PFSK-1 (cell line): ENCODE measurements at regions not wholly inside any gene's neighbourhood (a gene's known extent, or its start where the extent isn't known, plus 50 kb on each side); places are given as distances from the start of the nearest gene placed in this dataset.

ENCODE experiments used
- FOXP2 ChIP-seq: optimal IDR thresholded peaks from 2 replicates; pipeline ENCODE3; 2011; ENCODE audit warnings: borderline replicate concordance, control low read depth, inconsistent platforms; ENCODE audit not compliant: insufficient read depth; ENCODE audit errors: extremely low read length, extremely low read depth
- POLR2AphosphoS5 ChIP-seq: IDR thresholded peaks from 2 replicates; pipeline ENCODE4 v1.6.1; 2012; ENCODE audit warnings: low read depth, mild to moderate bottlenecking, control low read depth, low read length, moderate library complexity
- SIN3A ChIP-seq: IDR thresholded peaks from 2 replicates; pipeline ENCODE4 v1.6.1; 2012; ENCODE audit warnings: mild to moderate bottlenecking, low read length, moderate library complexity, borderline replicate concordance; ENCODE audit not compliant: insufficient read depth
- TAF1 ChIP-seq: IDR thresholded peaks from 2 replicates; pipeline ENCODE4 v1.6.1; 2012; ENCODE audit warnings: low read length, control low read depth, borderline replicate concordance; ENCODE audit not compliant: insufficient read depth
- TF ChIP-seq, protein P1 (sequence below), 2 experiments: IDR thresholded peaks; 2 replicates each; pipeline versions ENCODE4 v1.6.1 to v1.8.0; 2011 to 2012; ENCODE audit warnings: low read depth in 2 of 2, low read length in 2 of 2, control low read depth in 1 of 2, inconsistent platforms in 1 of 2, mild to moderate bottlenecking in 1 of 2, moderate library complexity in 1 of 2; ENCODE audit not compliant: insufficient read depth in 1 of 2

DNA sequence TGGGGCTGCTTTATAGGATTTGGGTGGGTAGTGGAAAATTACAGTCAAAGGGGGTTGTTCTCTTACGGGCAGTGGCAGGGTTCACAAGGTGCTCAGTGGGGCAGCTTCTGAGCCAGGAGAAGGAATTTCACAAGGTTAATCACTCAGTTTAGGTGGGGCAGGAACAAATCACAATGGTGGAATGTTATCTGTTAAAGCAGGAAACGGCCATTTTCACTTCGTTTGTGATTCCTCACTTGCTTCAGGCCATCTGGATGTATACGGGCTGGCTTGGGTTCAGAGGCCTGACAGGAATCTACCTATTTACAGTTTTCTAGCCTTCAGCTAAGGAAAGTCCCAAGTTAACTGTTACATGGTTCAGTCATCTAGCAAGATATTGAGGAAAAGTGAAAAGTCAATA is 1003.5 kb downstream of the STPG2 start:
- TF ChIP-seq POLR2AphosphoS5, result no peak
- no peak for TF ChIP-seq FOXP2
- TF ChIP-seq, protein P1, sequence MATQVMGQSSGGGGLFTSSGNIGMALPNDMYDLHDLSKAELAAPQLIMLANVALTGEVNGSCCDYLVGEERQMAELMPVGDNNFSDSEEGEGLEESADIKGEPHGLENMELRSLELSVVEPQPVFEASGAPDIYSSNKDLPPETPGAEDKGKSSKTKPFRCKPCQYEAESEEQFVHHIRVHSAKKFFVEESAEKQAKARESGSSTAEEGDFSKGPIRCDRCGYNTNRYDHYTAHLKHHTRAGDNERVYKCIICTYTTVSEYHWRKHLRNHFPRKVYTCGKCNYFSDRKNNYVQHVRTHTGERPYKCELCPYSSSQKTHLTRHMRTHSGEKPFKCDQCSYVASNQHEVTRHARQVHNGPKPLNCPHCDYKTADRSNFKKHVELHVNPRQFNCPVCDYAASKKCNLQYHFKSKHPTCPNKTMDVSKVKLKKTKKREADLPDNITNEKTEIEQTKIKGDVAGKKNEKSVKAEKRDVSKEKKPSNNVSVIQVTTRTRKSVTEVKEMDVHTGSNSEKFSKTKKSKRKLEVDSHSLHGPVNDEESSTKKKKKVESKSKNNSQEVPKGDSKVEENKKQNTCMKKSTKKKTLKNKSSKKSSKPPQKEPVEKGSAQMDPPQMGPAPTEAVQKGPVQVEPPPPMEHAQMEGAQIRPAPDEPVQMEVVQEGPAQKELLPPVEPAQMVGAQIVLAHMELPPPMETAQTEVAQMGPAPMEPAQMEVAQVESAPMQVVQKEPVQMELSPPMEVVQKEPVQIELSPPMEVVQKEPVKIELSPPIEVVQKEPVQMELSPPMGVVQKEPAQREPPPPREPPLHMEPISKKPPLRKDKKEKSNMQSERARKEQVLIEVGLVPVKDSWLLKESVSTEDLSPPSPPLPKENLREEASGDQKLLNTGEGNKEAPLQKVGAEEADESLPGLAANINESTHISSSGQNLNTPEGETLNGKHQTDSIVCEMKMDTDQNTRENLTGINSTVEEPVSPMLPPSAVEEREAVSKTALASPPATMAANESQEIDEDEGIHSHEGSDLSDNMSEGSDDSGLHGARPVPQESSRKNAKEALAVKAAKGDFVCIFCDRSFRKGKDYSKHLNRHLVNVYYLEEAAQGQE (IDR thresholded peaks at IDR 0.05; ENCODE audit: insufficient read depth in 1 of 2, low read depth in 2 of 2, low read length in 2 of 2), result no peak
- no peak for TF ChIP-seq TAF1
- no peak for TF ChIP-seq SIN3A

DNA sequence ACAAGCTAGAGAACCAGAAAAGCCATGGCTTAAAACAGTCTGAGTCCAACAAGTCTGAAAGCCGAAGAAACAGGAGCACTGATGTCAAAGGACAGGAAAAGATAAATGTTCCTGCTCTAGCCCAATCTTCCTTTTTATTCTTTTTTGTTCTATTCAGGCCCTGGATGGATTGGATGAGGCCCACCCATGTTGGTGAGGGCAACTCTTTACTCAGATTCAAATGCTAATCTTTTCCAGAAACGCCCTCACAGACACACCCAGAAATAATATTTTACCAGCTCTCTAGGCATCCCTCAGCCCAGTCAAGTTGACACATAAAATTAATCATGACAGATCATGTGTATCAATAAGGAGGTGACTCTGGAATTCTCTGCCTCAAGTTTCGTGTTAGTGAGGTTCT is 1002.7 kb downstream of the STPG2 start:
- TF ChIP-seq FOXP2 (no peak), POLR2AphosphoS5 (no peak), SIN3A (no peak), TAF1 (no peak)
- TF ChIP-seq, protein P1 (IDR thresholded peaks at IDR 0.05; ENCODE audit: insufficient read depth in 1 of 2, low read depth in 2 of 2, low read length in 2 of 2), result no peak

DNA sequence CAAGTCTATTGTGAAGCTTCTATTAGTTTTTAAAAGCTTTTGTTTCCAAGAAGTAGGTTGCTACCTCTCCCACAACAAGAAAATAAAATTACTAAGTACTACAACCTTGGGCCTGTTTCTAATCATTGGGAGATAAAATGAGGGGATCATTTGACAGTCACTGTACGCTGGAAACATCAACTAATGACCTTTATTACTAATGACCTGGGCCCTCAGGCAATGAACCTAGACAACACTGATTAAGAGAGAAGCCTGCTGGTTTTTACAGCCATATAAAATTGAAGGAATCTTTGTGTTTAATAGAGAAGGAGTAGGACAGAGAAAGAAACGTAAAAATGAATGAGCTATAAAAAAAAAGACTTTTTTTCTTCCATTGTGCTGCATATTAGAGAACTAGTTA is 1000.9 kb downstream of the STPG2 start:
- TF ChIP-seq POLR2AphosphoS5 (no peak), TAF1 (no peak)

DNA sequence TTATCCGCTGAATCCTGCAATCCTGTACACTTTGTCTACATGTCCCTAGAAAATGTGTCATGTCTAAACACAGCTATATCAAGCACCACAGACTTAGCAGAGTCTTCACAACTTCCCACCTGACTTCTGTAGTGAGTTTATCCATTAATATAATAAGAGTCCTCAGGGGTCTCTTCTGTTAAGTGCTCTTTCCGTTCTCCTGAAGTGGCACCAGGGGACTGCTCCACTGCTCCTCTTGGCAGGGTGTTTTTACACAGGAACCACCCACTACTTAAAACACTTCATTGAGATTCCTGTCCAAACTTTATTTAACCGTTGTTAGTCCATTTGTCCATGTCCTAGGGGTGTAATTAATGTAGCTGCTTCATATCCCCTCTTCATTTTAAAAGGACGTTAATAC is 1000.4 kb downstream of the STPG2 start:
- TF ChIP-seq FOXP2, result no peak

DNA sequence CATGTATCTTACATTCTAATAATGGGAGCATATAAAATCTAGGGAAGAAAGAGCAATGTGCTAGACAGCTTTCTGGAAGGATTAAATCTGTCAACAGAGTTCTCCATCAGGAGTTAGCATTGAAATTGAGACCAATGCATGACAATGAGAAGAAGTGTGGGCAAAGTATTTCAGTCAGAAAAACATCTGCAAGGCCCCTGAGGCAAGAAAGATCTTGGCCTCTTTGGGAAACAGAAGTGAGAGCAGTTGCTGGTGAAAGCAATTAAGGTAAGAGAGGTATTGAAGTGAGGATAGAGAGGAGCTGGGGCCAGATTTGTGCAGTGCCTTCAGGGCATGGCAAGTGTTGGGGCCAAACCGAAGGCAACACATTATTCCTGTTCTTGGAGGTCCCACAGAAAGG is 999.1 kb downstream of the STPG2 start:
- TF ChIP-seq SIN3A (no peak), TAF1 (no peak), FOXP2 (no peak), POLR2AphosphoS5 (no peak)
- TF ChIP-seq, protein P1 (IDR thresholded peaks at IDR 0.05; ENCODE audit: insufficient read depth in 1 of 2, low read depth in 2 of 2, low read length in 2 of 2), result no peak

DNA sequence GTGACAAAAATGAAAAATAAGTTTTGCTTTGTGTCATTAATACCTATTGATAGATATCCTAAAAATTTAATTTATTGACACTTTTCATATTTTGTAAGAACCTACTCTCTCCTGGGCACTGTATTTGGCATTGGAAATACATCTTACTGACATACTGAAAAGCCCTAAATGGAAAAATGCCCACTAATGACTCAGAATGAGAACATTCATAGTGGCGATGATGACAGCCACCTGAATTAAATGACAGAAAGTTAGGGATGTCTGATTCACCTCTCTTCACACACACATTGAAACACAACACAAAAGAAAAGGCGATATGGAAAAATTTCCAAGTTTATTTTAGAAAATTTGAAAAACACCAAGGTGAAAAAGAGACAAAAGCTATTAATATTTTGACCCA is 992.3 kb downstream of the STPG2 start:
- TF ChIP-seq FOXP2 (no peak), TAF1 (no peak), SIN3A (no peak), POLR2AphosphoS5 (no peak)
- TF ChIP-seq, protein P1 (IDR thresholded peaks at IDR 0.05; ENCODE audit: insufficient read depth in 1 of 2, low read depth in 2 of 2, low read length in 2 of 2), result no peak
